Stimulated activated CD4-positive, alpha-beta T cell treated with anti-CD3 and anti-CD28 coated beads, Interleukin-2, amount 100 ng/mL, for 4 hours (primary cell): ENCODE measurements at regions not wholly inside any gene's neighbourhood (a gene's known extent, or its start where the extent isn't known, plus 50 kb on each side); places are given as distances from the start of the nearest gene placed in this dataset.
"Not testable (repeated sequence)": the region's sequence is repeated elsewhere in the genome, so short reads cannot be mapped to it uniquely, and the experiment has no call there.

Experiments
- DNase-seq: peaks from one replicate; pipeline ENCODE4 v3.0.0-alpha.2; 2020; ENCODE audit warnings: low read depth

- no peak for DNase-seq
Observed at GRCh38 chr10:131532745-131533341, 221.3 kb upstream of the TCERG1L start.

DNA sequence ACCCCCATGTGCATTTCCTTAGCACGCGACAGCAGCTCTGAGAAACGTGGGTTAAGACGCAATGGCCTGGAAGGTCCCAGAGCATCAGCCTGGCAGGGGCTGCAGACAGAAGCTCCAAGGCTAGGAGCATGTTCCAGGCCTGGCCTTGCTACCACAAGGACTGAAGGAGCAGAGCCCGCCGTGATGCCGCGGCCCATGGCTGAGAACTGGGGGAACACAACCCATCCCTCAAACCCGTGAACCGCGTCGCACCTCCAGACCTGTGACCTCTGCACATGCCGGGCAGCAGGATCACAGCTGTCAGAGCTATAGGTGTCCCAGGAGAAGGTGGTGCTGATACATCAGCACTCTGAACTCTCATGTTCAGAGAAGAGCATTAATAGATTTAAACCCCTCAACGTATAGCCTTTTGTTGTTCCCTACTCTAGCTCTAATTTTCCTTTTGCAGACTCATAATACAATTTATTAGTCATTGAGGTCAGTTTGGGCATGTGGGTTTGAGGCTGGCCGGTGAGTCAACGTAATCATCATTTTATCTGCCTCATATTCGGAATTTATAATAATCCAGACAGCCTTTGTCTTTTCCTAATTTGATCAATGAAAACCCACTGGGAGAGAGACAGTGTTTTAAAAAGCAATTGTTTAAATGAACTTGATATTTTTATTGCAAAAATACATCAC, 222.5 kb upstream of the TCERG1L start:
- DNase-seq = no peak

- DNase-seq = no peak
Observed at GRCh38 chr10:131534836-131535235, 223.3 kb upstream of the TCERG1L start.

GRCh38 chr10:131536676-131537075, 225.2 kb upstream of the TCERG1L start:
- DNase-seq = no peak

GRCh38 chr10:131537281-131537680, 225.8 kb upstream of the TCERG1L start:
- no peak for DNase-seq

DNA sequence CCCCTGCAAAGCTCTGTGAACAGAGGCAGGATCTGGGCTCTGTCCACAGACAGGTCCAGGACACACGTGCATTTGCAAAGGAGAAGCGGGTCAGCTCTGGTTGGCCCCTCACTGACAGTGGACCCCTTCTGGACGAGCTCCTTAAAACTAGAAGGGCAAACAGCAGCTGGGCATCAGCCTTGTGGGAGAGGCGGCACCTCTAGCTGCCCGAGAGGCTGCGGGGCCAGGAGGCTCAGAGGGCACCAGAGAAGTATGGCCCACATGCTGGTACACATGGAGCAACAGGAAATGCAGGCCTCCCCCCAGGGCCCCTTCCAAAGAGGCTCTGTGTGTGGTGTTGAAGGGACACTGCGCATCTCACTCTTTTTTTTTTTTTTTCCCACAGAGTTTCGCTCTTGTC, 233.0 kb upstream of the TCERG1L start:
- DNase-seq = no peak

DNA sequence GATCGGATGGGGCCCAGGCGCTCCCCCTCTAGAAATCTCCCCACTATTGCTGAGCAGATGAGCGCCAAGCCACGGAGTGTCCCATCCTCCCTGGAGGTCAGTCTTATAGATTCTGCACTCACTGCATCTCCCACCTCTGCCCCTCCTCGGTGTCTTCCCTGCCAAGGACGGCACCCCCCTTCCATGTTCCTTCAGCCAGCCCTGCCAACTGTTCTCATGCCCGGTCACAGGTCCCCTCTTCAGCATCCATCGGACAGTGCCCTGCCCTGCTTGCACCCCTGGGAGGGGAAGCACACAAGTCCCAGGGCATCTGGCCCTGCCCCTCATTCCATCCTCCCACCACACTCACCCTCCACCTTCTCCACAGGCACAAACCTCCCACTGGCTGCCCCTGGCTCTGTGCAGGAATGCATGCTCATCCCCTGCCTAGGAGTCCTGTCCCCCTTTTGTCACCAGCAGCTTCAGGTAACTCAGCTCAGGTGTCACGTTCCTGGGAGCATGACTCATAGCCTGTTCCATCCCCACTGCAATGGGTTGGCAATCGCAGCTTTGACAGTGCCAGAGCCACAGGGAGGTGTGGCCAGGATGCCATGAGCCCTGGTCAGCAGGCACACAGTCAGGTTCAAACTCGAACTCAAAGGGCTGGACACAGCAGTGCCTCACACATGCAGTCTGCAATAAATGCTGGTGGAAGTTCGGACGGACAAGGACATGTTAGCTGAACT, 234.7 kb upstream of the TCERG1L start:
- DNase-seq = no peak

DNA sequence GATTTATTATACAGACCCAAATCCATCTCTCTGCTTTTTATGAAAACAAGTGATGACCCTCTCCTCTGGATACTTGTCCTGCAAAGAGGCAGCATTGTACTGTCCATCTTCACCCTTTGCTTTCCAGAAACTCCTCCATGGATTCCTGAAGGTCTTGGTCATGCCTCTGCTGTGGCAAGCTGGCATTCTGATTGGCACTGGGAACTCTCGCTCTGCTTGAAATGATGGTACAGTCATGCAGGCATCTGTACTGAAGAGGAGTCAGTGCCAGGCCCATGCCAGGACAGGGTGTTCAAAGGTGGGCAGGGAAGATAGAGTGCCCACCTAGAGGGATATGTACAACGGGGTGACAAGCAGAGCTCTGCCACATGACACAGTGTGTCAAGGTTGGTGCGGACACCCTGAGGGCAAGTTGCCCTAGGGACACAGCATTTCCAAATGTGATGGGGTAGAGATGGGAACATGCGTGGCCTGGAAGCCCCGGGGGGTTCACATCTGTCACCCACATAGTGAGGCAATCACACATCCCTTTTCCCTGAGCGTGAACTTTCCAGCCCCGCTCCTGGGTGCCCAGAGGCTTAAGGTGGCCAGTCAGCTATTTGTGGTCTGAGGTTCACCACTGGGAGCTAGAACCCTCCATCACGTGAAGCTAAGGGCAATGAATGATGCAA, 235.7 kb upstream of the TCERG1L start:
- DNase-seq = no peak

- no peak for DNase-seq
Observed at GRCh38 chr10:131548176-131548575, 236.7 kb upstream of the TCERG1L start.

DNA sequence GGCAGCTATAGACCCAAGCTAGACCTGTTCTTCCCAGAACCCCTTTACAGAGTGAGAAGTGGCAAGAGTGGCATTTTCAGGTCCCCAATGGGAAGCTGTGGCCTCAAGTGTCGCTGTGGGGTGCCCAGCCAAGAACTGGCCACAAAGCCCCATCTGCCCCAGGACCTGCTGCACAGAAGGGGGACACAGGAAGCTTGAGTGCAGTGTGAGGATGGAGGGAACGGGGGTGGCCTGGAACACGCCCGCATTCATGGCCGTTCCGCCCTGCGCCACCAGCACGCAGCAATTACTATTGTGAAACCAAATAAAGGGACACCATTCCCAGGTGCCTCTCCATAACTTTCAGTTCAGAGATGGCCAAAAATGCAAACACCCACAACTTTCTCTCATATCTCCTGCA, 237.6 kb upstream of the TCERG1L start:
- DNase-seq = no peak

GRCh38 chr10:131553121-131553520, 241.6 kb upstream of the TCERG1L start:
- DNase-seq = no peak

DNA sequence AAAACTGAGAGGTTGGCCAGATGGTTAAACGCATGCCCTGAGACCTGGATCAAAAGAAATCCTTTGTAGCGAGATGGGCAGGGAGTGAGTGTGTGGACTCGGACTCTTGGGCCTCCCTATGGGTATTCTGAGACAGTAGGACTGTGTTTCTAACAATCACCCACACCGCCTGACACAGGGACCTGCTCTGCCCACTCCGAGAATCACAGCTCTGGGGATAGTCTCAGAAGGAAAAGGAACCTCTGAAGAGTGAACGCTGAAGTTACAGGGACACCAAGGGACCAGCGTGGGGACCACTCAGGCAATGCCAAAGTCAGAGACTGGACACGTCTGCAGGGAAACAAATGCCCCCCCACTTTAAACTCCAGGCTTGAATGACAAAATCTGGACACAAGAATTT, 242.1 kb upstream of the TCERG1L start:
- no peak for DNase-seq

GRCh38 chr10:131554821-131555220, 243.3 kb upstream of the TCERG1L start:
- DNase-seq = no peak

DNA sequence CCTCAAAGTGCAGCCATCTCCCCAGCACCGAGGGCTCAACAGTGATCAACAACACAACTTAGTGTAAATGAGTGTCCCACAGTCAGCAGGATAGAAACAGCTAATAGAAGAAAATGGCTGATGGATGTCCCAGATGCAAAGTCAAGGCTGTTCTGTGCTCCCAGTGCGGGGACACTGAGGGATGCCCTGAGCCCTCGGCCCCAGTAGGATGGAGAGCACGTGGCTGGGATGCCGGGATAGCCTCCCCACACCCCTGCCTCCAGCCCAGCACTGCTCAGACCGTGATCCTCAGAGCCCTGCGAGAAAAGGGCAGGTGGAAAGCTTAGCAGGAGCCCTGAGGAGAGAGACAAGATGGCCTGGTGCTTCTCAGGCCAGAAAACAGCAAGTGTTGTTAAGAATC, 243.9 kb upstream of the TCERG1L start:
- no peak for DNase-seq

DNA sequence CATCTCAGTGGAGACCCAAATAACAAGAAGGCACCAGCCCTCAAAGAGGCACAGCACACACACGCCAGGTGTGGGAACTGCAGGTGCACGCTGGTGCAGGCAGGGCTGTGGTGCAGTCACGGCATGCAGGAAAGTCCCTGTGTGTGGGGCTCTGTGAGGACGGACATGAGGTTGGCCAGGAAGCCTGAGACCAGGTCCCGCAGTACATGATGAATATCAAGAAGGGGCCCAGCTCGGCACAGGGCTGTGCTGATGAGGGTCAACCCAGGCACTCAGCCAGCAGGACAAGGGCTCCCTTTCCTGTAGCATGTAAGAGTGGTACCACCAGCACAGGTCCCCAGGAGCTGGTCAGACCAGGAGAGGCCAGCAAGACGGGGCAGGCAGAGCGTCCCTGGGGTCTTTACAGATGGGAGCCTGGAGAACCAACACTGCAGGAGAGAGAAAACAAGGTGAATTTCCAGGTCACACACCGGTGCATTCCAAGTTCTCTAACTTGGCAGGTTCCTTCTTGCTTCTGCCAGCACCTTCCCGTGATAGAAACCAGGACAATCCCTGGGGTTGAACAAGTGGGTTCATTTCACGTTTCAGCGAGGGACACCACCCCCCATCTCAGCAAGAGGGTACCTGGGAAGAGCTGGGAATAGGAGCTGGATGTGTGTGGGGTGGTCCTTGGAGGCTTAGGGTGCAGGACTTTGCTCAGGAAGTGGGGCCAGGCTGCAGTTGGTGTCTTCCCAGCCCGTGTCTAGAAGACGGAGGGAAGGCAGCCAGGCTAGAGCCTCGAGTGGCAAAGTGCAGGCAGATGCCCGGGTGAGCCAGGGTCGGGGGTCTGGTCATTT, 244.8 kb upstream of the TCERG1L start:
- DNase-seq = no peak

DNA sequence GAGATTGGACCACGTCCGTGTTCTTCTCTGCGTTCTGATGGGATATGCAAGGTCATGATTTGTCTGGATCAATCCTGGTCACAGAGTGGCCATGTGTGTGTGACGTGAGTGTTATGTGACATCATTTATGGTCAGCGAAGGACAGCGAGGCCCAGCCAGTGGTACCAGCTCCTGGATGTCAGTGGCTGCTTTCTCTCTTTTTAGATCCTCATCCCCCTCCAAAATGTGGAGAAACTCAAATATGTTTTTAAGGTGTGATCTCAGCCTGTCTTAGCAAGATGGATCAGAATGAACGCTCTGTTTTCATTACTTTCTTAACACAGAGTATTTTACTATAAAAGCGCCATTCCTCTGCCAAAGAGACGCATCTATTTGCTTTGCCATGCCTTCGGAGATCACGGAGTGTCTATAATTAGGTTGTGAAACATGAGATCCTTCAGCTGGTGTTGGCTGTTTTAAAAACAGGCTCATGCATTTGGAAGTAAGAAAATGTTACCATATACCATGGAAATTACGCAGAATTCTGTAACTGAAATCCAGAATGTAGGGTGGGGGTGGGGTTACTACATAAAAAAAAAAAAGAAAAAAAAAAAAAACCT, 245.5 kb upstream of the TCERG1L start:
- DNase-seq = no peak

GRCh38 chr10:131557956-131558355, 246.4 kb upstream of the TCERG1L start:
- DNase-seq = not testable (repeated sequence)

DNA sequence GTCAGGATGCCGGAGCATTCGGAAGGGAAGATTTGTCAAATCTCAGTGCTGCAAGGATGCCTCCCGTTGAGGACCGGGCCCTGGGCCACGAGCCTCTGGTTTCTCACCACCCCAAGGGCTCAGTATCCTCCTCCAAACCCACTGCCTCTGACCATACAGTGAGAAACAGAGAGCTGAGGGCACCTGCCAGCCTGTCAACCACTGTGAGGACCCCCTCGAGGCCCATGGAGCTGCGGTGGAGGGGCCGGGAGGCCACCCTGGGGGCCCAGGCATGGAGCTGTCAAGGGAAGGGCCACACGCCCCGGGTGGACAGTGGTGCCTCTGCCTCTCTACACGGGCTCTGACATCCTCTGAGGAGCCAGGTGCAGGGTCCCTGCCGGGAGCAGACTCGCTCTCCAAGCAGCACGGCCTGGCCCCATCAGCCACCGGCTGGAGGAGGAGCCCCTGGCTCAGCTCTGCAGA, 248.0 kb upstream of the TCERG1L start:
- DNase-seq = no peak

- no peak for DNase-seq
Observed at GRCh38 chr10:131560166-131560565, 248.6 kb upstream of the TCERG1L start.

- DNase-seq = no peak
Observed at GRCh38 chr10:131560706-131561355, 249.3 kb upstream of the TCERG1L start.

DNA sequence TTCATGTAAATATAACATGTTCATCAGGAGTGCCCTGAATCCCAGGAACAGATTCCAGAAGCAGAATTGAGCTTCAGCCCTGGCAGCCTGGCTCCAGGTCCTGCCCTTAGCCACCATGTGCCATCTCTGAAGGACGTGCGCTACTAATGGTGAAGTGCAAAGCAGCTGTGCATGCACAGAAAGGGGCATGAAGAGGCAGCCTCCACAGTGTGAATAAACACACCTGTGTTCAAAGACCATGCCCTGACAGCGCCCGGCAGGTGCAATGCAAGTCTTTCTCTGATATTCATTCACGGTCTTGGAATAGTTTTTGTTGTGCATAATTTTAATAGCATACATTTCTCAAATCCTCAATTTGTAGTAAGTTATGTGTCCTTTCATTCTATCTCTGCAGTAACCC, 250.4 kb upstream of the TCERG1L start:
- no peak for DNase-seq
